D721Med (cell line): ENCODE measurements at regions not wholly inside any gene's neighbourhood (a gene's known extent, or its start where the extent isn't known, plus 50 kb on each side); places are given as distances from the start of the nearest gene placed in this dataset.
"Not testable (repeated sequence)": the region's sequence is repeated elsewhere in the genome, so short reads cannot be mapped to it uniquely, and the experiment has no call there.

ENCODE experiments used
- DNase-seq: peaks from one replicate; pipeline ENCODE4 v3.0.0; 2011; ENCODE audit warnings: low spot score; ENCODE audit not compliant: insufficient read length
- FAIRE-seq: peaks from 2 replicates; lab custom pipeline; 2011; peaks lifted over from hg19 to GRCh38; lab: Jason Lieb, UNC
- TF ChIP-seq, protein P1 (sequence below): IDR thresholded peaks from 2 replicates; pipeline ENCODE4 v1.5.1; 2012; ENCODE audit warnings: mild to moderate bottlenecking, control low read depth; ENCODE audit not compliant: insufficient read depth; ENCODE audit errors: missing control alignments

GRCh38 chr13:105838231-105838630 is 697.2 kb downstream of the EFNB2 start:
- FAIRE-seq (no peak), DNase-seq (no peak)
- TF ChIP-seq, protein P1, sequence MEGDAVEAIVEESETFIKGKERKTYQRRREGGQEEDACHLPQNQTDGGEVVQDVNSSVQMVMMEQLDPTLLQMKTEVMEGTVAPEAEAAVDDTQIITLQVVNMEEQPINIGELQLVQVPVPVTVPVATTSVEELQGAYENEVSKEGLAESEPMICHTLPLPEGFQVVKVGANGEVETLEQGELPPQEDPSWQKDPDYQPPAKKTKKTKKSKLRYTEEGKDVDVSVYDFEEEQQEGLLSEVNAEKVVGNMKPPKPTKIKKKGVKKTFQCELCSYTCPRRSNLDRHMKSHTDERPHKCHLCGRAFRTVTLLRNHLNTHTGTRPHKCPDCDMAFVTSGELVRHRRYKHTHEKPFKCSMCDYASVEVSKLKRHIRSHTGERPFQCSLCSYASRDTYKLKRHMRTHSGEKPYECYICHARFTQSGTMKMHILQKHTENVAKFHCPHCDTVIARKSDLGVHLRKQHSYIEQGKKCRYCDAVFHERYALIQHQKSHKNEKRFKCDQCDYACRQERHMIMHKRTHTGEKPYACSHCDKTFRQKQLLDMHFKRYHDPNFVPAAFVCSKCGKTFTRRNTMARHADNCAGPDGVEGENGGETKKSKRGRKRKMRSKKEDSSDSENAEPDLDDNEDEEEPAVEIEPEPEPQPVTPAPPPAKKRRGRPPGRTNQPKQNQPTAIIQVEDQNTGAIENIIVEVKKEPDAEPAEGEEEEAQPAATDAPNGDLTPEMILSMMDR: no peak

- FAIRE-seq, DNase-seq: not testable (repeated sequence)
Measured at GRCh38 chr13:105837295-105837694, 698.2 kb downstream of the EFNB2 start.

DNA sequence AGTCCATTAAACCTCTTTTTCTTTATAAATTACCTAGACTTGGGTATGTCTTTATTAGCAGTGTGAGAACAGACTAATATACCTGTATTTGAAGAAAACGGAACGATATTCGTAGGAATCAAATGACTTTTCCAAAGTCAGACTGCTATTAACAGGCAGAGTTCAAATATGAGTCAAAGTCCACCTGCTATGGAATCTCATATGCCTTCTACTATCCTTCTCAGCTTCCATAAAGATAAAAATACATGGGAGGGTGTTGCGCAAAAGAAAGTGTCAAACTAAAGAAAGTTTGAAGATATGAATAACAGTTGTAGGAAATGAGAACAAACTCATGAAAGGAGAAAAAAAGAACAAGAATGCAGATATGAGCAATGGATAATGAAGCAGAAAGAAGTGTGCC is 704.6 kb downstream of the EFNB2 start:
- no peak for FAIRE-seq
- TF ChIP-seq, protein P1: no peak

GRCh38 chr13:105827111-105827809 is 708.2 kb downstream of the EFNB2 start:
- TF ChIP-seq, protein P1: no peak
- FAIRE-seq (no peak), DNase-seq (no peak)

More for the DNA sequence above, 704.6 kb downstream of the EFNB2 start:
- DNase-seq: no peak

DNA sequence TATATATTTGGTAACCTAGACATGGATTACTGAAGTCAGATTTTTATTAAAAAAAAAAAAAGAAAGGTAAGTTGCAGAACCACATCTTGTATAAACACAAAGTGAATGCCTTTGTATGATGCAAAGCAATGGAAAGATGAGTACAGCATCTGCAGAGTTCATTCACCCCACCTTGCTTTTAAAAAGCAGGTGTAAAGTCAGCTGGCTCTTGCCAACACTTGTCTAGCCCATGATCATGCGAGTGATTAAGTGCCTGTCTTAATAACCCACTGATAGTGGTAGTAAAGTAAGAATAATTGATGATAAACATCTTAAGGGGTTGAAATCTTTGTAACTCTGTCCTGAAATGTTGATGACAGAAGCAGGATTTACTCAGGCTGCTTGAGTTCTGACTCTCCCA is 710.4 kb downstream of the EFNB2 start:
- FAIRE-seq: no peak
- TF ChIP-seq, protein P1: no peak
- no peak for DNase-seq

DNA sequence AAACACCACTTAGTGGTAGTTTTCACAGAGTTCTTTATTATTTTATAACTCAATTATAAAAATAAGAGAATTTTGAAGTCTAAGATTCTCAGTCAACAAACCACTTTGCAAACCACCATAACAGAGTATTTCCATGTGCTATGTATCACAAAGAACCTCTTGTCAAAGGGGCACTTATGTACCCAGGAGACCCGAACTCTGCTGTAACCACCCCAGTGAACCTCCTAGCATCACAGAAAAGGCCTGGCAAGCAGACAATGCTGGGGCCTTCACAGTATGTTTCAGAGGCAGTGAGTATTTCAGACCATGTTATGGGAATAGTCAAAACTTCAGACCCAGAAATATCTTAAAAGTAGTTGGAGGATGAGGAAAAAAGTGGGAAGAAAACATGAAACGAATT is 714.1 kb downstream of the EFNB2 start:
- TF ChIP-seq, protein P1: no peak
- DNase-seq (no peak), FAIRE-seq (no peak)

GRCh38 chr13:105820415-105820814 is 715.0 kb downstream of the EFNB2 start:
- no peak for DNase-seq
- TF ChIP-seq, protein P1: no peak
- FAIRE-seq: no peak
